Stimulated activated CD8-positive, alpha-beta memory T cell treated with anti-CD3 and anti-CD28 coated beads, Interleukin-15, amount 100 ng/mL, for 4 hours (primary cell): ENCODE measurements at regions not wholly inside any gene's neighbourhood (a gene's known extent, or its start where the extent isn't known, plus 50 kb on each side); places are given as distances from the start of the nearest gene placed in this dataset.
"Not testable (repeated sequence)": the region's sequence is repeated elsewhere in the genome, so short reads cannot be mapped to it uniquely, and the experiment has no call there.

Experiments used
- DNase-seq, 2 donors: peaks; one replicate each; pipeline ENCODE4 v3.0.0-alpha.2; 2020; ENCODE audit warnings: low read depth in 2 of 2

GRCh38 chr6:140671926-140672325 lies 1297.5 kb upstream of the CITED2 start:
- DNase-seq: no peak

DNA sequence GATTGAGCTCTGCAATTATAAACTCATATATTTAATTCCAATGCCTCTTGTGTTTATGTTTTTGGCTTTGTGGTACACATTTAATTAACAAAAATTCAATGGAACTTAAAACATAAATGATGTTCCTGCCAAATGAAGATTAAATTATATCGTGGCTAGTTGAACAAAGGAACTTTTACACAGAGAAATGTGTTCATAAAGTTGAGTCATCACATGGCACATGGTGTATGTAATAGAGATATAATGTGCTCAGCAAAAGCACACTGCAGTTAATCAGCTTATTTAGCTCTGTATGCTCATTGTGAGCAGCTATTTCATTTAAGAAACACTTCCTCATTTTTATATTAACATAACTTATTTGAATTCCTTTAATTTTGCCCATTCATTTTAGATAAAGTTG lies 1295.6 kb upstream of the CITED2 start:
- DNase-seq: no peak

GRCh38 chr6:140669321-140669720 lies 1294.9 kb upstream of the CITED2 start:
- DNase-seq: no peak

DNA sequence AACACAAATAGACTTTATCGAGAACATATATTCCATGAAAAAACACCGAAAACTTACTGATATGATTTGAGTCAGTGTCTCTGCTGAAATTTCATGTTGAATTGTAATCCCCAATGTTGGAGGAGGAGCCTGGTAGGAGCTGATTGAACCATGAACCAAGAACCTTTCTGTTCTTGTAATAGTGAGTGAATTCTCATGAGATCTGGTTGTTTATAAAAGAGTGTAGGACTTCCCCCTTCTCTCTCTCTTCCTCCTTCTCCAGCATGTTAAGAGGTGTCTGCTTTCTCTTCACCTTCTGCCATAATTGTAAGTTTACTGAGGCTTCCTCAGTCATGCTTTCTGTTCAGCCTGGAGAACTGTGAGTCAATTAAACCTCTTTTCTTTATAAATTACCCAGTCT lies 1289.3 kb upstream of the CITED2 start:
- DNase-seq: no peak

DNA sequence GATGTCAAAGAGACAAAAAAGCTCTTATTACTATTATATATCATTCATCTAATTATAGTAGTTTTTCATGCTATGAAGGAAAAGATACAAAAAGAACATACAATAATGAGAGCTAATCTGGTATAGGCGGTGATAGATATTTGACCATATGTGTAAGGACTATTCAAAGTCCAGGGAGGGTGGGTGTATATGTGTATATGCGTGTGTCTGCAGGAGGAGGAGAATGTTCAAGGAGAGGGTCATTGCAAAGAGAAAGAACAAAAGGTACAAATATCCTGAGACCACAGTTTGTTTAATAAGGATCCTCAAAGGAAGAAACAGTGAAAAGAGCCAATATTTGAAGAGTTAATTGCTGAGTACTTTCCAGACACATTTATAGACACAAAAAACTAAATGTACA lies 1288.6 kb upstream of the CITED2 start:
- DNase-seq: no peak

DNA sequence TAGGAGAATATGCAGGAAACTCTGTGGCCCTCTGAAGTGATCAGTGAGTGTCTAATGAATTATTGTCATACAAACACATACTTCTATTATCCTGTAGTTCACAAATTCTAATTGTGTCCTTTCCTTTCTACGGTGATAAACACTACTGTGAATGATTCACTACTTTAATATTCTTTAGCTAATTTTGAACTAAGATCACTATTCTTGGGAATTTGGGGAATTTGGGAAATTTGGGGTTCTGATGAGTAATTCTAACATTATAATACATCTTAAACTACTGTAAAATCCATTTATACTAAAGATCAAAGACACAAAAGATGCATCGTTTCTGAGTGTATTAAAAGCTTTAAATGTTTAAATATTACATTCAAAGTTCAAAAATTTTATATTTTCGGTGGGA lies 1287.2 kb upstream of the CITED2 start:
- no peak for DNase-seq

- DNase-seq: no peak
These were observed 1285.8 kb upstream of the CITED2 start for GRCh38 chr6:140660295-140660694.

- no peak for DNase-seq
These were observed 1279.5 kb upstream of the CITED2 start for GRCh38 chr6:140653972-140654371.

DNA sequence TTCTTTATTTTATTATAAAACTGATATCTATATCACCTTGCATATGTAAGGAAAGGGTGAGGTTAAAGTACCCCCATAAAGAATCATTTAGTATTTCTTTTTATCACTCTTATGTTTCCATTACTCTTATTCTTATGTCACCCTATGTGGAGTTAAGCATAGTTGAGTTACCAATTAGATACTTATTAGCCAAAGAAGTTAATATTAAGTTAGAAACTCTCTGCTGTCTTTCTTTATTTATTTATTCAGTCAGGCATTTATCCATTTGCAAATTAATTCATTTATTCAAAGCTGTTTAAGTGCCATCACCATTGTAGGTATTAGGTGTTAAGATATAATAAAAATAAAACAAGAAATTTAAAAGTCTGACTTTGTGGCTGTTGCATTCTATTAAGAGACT lies 1279.1 kb upstream of the CITED2 start:
- no peak for DNase-seq

GRCh38 chr6:140649502-140649901 lies 1275.1 kb upstream of the CITED2 start:
- DNase-seq: not testable (repeated sequence)

DNA sequence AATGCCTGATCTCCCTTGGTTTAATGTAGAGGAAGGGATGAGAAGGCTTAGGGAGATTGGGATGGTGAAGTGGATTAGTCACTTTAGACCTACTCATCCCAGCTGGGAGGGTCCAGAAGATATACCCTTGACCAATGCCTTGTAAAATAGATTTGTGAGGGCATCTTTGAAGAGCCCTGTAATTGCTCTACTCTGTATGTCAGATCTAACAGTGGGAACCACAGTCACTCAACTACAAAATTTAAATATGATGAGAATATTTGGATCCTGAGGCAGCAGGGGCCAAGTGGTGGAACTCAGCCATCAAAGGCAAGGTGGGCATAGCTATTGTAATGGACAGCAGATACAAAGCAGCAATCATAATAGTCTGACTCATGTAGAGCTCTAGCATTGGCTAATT lies 1272.9 kb upstream of the CITED2 start:
- DNase-seq: not testable (repeated sequence)

- DNase-seq: no peak
These were observed 1269.6 kb upstream of the CITED2 start for GRCh38 chr6:140644017-140644416.

- DNase-seq: no peak
These were observed 1267.0 kb upstream of the CITED2 start for GRCh38 chr6:140641412-140641811.

GRCh38 chr6:140636908-140637402 lies 1262.5 kb upstream of the CITED2 start:
- DNase-seq: no peak

- DNase-seq: no peak
These were observed 1261.9 kb upstream of the CITED2 start for GRCh38 chr6:140636271-140636907.

- no peak for DNase-seq
These were observed 1252.6 kb upstream of the CITED2 start for GRCh38 chr6:140627002-140627401.

- DNase-seq: no peak
These were observed 1249.0 kb upstream of the CITED2 start for GRCh38 chr6:140623498-140623897.

GRCh38 chr6:140620496-140620895 lies 1246.0 kb upstream of the CITED2 start:
- no peak for DNase-seq

- no peak for DNase-seq
These were observed 1235.5 kb upstream of the CITED2 start for GRCh38 chr6:140609956-140610355.

GRCh38 chr6:140609321-140609720 lies 1234.9 kb upstream of the CITED2 start:
- no peak for DNase-seq

DNA sequence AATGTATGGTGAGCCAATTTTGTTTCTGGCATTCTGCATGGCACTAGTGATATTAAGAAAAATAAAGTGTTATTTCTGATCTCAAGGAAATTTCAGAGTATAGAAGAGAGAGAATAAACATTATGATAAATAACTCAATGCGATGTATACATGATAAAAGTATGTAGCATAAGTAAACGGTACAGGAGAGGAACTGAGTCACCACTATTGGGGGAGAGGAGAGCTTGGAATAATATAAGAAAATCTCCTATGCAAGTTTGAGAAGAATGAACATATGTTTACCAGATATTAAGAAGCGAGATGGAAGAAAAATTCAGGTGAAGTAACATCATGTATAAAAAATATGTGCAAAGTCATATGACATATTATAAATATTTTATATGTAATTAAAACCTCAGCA lies 1230.3 kb upstream of the CITED2 start:
- no peak for DNase-seq

DNA sequence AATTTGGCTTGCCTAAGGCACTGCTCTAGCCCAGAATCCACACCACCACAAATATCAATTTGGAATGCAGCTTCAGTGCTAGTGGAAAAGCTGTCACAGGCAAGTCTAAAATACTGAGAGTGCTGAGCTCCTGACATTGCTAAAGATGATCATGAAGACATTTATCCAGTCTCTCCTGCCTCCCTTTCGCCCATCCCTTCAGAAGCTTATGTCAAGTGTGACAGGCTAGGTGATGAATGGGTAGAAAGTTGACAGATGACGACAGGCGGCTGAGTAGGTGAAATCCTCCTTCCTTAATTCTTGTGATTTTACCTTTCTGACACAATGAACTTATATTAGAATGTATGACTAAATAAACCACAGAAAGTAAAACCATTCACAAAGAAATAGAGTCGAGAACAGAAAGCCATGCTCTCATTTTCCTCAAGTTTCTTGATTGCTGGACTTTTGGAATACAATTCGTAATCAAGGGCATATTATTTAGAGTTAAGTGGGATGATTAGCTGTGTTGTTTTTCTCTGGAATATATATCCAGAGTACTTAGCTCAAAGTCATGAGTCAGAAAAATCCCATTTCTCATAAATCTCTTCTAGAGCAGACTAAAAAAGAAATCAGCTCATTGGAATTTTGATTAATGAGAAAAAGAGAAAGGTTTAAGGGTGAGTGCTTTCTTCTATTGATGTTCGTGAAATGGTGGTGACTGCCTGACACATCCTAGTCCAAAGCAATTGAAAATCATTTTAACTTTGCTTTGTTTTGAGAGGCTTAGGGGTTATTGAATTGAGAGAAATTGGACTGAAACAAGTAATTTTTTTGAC lies 1228.2 kb upstream of the CITED2 start:
- DNase-seq: no peak
